Sigmoid colon (tissue), 6 donors: ENCODE measurements at regions not wholly inside any gene's neighbourhood (a gene's known extent, or its start where the extent isn't known, plus 50 kb on each side); places are given as distances from the start of the nearest gene placed in this dataset.

Experiments used
- DNase-seq: peaks from one replicate; pipeline ENCODE4 v3.0.0-alpha.2; 2019
- H3K27ac ChIP-seq, 4 donors: fragments of 200-600 bp; sonication (generic); one replicate each; pipeline ENCODE4 v1.5.1; 2016 to 2019; ENCODE audit warnings: mild to moderate bottlenecking in 1 of 4
- H3K27me3 ChIP-seq, 3 donors: fragments of 200-600 bp; sonication (generic); one replicate each; pipeline ENCODE4 v1.5.1; 2019; ENCODE audit warnings: mild to moderate bottlenecking in 1 of 3
- H3K36me3 ChIP-seq, 4 donors: fragments of 200-600 bp; sonication (generic); one replicate each; pipeline ENCODE4 v1.5.1; 2016 to 2019
- H3K4me1 ChIP-seq, 4 donors: fragments of 200-600 bp; sonication (generic); one replicate each; pipeline ENCODE4 v1.5.1; 2017 to 2019
- H3K4me3 ChIP-seq, 4 donors: fragments of 200-600 bp; sonication (generic); one replicate each; pipeline ENCODE4 v1.5.1; 2017 to 2019; ENCODE audit warnings: mild to moderate bottlenecking in 2 of 4, moderate library complexity in 1 of 4
- H3K9me3 ChIP-seq, 4 donors: fragments of 200-600 bp in 3 of 4; sonication (generic) in 3 of 4; one replicate each; pipeline versions ENCODE4 v1.5.1 to v1.6.1; 2013 to 2019
- EP300 ChIP-seq, 4 donors: sonication (generic); formaldehyde crosslinking; IDR thresholded peaks; one replicate each; pipeline ENCODE4 v1.6.1; 2017; ENCODE audit warnings: antibody characterized with exemption in 4 of 4
- POLR2A ChIP-seq, 2 donors: fragments of 450-650 bp; IDR thresholded peaks; one replicate each; pipeline ENCODE4 v1.6.1; 2016; ENCODE audit warnings: antibody characterized with exemption in 2 of 2, mild to moderate bottlenecking in 2 of 2, moderate library complexity in 2 of 2
- POLR2AphosphoS5 ChIP-seq, 4 donors: sonication (generic); formaldehyde crosslinking; IDR thresholded peaks; one replicate each; pipeline ENCODE4 v1.6.1; 2017; ENCODE audit warnings: antibody characterized with exemption in 4 of 4
- WGBS, 2 donors: extraction: QIAGEN DNeasy Blood & Tissue Kit; methylation state at CpG; one replicate each; pipeline ENCODE4 v1.1.7; 2013; 5-methylcytosine and 5-hydroxymethylcytosine counted together
- intact Hi-C: fragments of 100-400 bp; cut with DNase I; formaldehyde crosslinking; loops from one replicate; pipeline ENCODE4 v1.15.1; 2023
- TF ChIP-seq, protein P1 (sequence below), 4 experiments: fragments of 450-650 bp in 3 of 4; fragments of 200-600 bp in 1 of 4; IDR thresholded peaks; one replicate each; pipeline ENCODE4 v1.5.1; 2016 to 2019; ENCODE audit warnings: antibody characterized with exemption in 4 of 4, mild to moderate bottlenecking in 3 of 4, moderate library complexity in 2 of 4
- donor health status: healthy with polysubstance abuse.
- donor health status: healthy.

GRCh38 chr12:124241776-124242528 is 52.9 kb upstream of the RFLNA start:
- 90 to 95% methylated on average over 17 of the region's 17 CpGs for WGBS, 2 donors
- H3K27me3 ChIP-seq = no peaks in the 10 kb centered on the region

GRCh38 chr12:124242529-124243065 is 52.3 kb upstream of the RFLNA start:
- Histone ChIP-seq H3K27me3 (no peaks in the 10 kb centered on the region), H3K9me3 (peaks cover 0 to 6% (median 4%) of the 10 kb centered on the region in 4 donors), H3K4me1 (no peaks in the 10 kb centered on the region), H3K27ac (no peak overlapping the region), H3K4me3 (no peak overlapping the region), H3K36me3 (no peaks in the 10 kb centered on the region)
- 67 to 75% methylated on average over 9 of the region's 9 CpGs for WGBS, 2 donors
- TF ChIP-seq, protein P1, sequence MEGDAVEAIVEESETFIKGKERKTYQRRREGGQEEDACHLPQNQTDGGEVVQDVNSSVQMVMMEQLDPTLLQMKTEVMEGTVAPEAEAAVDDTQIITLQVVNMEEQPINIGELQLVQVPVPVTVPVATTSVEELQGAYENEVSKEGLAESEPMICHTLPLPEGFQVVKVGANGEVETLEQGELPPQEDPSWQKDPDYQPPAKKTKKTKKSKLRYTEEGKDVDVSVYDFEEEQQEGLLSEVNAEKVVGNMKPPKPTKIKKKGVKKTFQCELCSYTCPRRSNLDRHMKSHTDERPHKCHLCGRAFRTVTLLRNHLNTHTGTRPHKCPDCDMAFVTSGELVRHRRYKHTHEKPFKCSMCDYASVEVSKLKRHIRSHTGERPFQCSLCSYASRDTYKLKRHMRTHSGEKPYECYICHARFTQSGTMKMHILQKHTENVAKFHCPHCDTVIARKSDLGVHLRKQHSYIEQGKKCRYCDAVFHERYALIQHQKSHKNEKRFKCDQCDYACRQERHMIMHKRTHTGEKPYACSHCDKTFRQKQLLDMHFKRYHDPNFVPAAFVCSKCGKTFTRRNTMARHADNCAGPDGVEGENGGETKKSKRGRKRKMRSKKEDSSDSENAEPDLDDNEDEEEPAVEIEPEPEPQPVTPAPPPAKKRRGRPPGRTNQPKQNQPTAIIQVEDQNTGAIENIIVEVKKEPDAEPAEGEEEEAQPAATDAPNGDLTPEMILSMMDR (IDR thresholded peaks at IDR 0.05) = no peak
- TF ChIP-seq EP300 (IDR thresholded peaks at IDR 0.05) (no peak), POLR2AphosphoS5 (IDR thresholded peaks at IDR 0.05) (no peak), POLR2A (IDR thresholded peaks at IDR 0.05) (no peak)
- DNase-seq = no peak
- intact Hi-C loops = no loop called here

More at GRCh38 chr12:124241776-124242528, 52.9 kb upstream of the RFLNA start:
- no peak for DNase-seq
- Histone ChIP-seq H3K9me3 (peaks cover 0 to 4% (median 0%) of the 10 kb centered on the region in 4 donors), H3K4me3 (no peak overlapping the region), H3K4me1 (no peaks in the 10 kb centered on the region), H3K27ac (no peak overlapping the region), H3K36me3 (no peaks in the 10 kb centered on the region)
- intact Hi-C loops = no loop called here
- TF ChIP-seq POLR2AphosphoS5 (IDR thresholded peaks at IDR 0.05) (no peak), POLR2A (IDR thresholded peaks at IDR 0.05) (no peak), EP300 (IDR thresholded peaks at IDR 0.05) (no peak)
- TF ChIP-seq, protein P1 (IDR thresholded peaks at IDR 0.05) = no peak

DNA sequence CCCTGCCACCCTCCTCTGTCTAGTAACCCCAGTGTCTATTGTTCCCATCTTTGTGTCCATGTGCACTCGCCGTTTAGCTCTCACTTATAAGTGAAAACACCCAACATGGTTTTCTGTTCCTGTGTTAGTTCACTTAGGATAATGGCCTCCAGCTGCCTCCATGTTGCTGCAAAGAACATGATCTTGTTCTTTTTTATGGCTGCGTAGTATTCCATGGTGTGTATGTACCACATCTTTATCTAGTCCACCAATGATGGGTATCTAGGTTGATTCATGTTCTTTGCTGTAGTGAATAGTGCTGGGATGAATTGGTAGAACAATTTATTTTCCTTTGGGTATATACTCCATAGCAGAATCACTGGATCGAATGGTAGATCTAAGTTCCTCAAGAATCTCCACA is 51.0 kb upstream of the RFLNA start:
- intact Hi-C loops = no loop called here
- Histone ChIP-seq H3K4me3 (no peak overlapping the region), H3K27me3 (no peaks in the 10 kb centered on the region), H3K4me1 (no peaks in the 10 kb centered on the region), H3K36me3 (no peaks in the 10 kb centered on the region), H3K27ac (no peak overlapping the region), H3K9me3 (peaks cover 0 to 7% (median 5%) of the 10 kb centered on the region in 4 donors)
- 98% methylated on average over 4 of the region's 4 CpGs for WGBS, 2 donors
- no peak for TF ChIP-seq POLR2A (IDR thresholded peaks at IDR 0.05)
- TF ChIP-seq EP300 (IDR thresholded peaks at IDR 0.05) = no peak
- TF ChIP-seq, protein P1 (IDR thresholded peaks at IDR 0.05) = no peak
- no peak for TF ChIP-seq POLR2AphosphoS5 (IDR thresholded peaks at IDR 0.05)
- no peak for DNase-seq
